GM12892 (cell line): ENCODE measurements at regions not wholly inside any gene's neighbourhood (a gene's known extent, or its start where the extent isn't known, plus 50 kb on each side); places are given as distances from the start of the nearest gene placed in this dataset.

ENCODE experiments used
- POLR2A ChIP-seq: IDR thresholded peaks from 2 replicates; pipeline ENCODE4 v1.6.1; 2011; ENCODE audit warnings: low read depth, low read length, control low read depth
- TAF1 ChIP-seq: IDR thresholded peaks from 2 replicates; pipeline ENCODE4 v1.6.1; 2011; ENCODE audit warnings: low read depth, mild to moderate bottlenecking, control low read depth, low read length, borderline replicate concordance

- TF ChIP-seq POLR2A (no peak), TAF1 (no peak)
These were observed 1035.6 kb upstream of the TMEM132C start for GRCh38 chr12:127231371-127231770.
